ENCODE measurements at regions not wholly inside any gene's neighbourhood (a gene's known extent, or its start where the extent isn't known, plus 50 kb on each side); places are given as distances from the start of the nearest gene placed in this dataset.
"Not testable (repeated sequence)": the region's sequence is repeated elsewhere in the genome, so short reads cannot be mapped to it uniquely, and the experiment has no call there.

- DNase-seq (ENCODE audit: low read depth) = no peak
Measured at GRCh38 chr9:30310711-30311110, 2073.7 kb upstream of the ACO1 start.

GRCh38 chr9:30329431-30329830 is 2055.0 kb upstream of the ACO1 start:
- no peak for DNase-seq (ENCODE audit: low read depth)

- DNase-seq (ENCODE audit: low read depth) = no peak
Measured at GRCh38 chr9:30348904-30349303, 2035.5 kb upstream of the ACO1 start.

- DNase-seq (ENCODE audit: low read depth) = no peak
Measured at GRCh38 chr9:30349526-30350513, 2034.6 kb upstream of the ACO1 start.

GRCh38 chr9:30356221-30356620 is 2028.2 kb upstream of the ACO1 start:
- DNase-seq (ENCODE audit: low read depth) = no peak

GRCh38 chr9:30362373-30362772 is 2022.1 kb upstream of the ACO1 start:
- no peak for DNase-seq (ENCODE audit: low read depth)

- not testable (repeated sequence) for DNase-seq (ENCODE audit: low read depth)
Measured at GRCh38 chr9:30366140-30366539, 2018.3 kb upstream of the ACO1 start.

GRCh38 chr9:30382271-30382670 is 2002.2 kb upstream of the ACO1 start:
- DNase-seq (ENCODE audit: low read depth) = no peak

GRCh38 chr9:30410273-30410672 is 1974.2 kb upstream of the ACO1 start:
- no peak for DNase-seq (ENCODE audit: low read depth)

- no peak for DNase-seq (ENCODE audit: low read depth)
Measured at GRCh38 chr9:30411571-30411970, 1972.9 kb upstream of the ACO1 start.

- DNase-seq (ENCODE audit: low read depth) = no peak
Measured at GRCh38 chr9:30459156-30459555, 1925.3 kb upstream of the ACO1 start.

- no peak for DNase-seq (ENCODE audit: low read depth)
Measured at GRCh38 chr9:30476826-30477225, 1907.6 kb upstream of the ACO1 start.

GRCh38 chr9:30478684-30479083 is 1905.8 kb upstream of the ACO1 start:
- DNase-seq (ENCODE audit: low read depth) = no peak

- no peak for DNase-seq (ENCODE audit: low read depth)
Measured at GRCh38 chr9:30482499-30482898, 1901.9 kb upstream of the ACO1 start.

- DNase-seq (ENCODE audit: low read depth) = no peak
Measured at GRCh38 chr9:30484690-30485089, 1899.8 kb upstream of the ACO1 start.

- no peak for DNase-seq (ENCODE audit: low read depth)
Measured at GRCh38 chr9:30504502-30504905, 1879.9 kb upstream of the ACO1 start.

- no peak for DNase-seq (ENCODE audit: low read depth)
Measured at GRCh38 chr9:30505311-30505710, 1879.1 kb upstream of the ACO1 start.

- no peak for DNase-seq (ENCODE audit: low read depth)
Measured at GRCh38 chr9:30506749-30507148, 1877.7 kb upstream of the ACO1 start.

GRCh38 chr9:30507166-30507565 is 1877.3 kb upstream of the ACO1 start:
- DNase-seq (ENCODE audit: low read depth) = no peak

- DNase-seq (ENCODE audit: low read depth) = no peak
Measured at GRCh38 chr9:30511666-30512065, 1872.8 kb upstream of the ACO1 start.

- DNase-seq (ENCODE audit: low read depth) = no peak
Measured at GRCh38 chr9:30519166-30519565, 1865.3 kb upstream of the ACO1 start.

- no peak for DNase-seq (ENCODE audit: low read depth)
Measured at GRCh38 chr9:30519756-30520155, 1864.7 kb upstream of the ACO1 start.

GRCh38 chr9:30522061-30522460 is 1862.4 kb upstream of the ACO1 start:
- DNase-seq (ENCODE audit: low read depth) = no peak

- DNase-seq (ENCODE audit: low read depth) = no peak
Measured at GRCh38 chr9:30522486-30522885, 1862.0 kb upstream of the ACO1 start.
